ENCODE measurements at regions not wholly inside any gene's neighbourhood (a gene's known extent, or its start where the extent isn't known, plus 50 kb on each side); places are given as distances from the start of the nearest gene placed in this dataset.

- TF ChIP-seq ZC3H10 (CRISPR knock-in tag; IDR thresholded peaks at IDR 0.05) (no peak), ZNF70 (CRISPR knock-in tag; IDR thresholded peaks at IDR 0.05) (no peak), PATZ1 (CRISPR knock-in tag; IDR thresholded peaks at IDR 0.05; ENCODE audit: borderline replicate concordance) (no peak)
Measured at GRCh38 chr13:61277586-61278276, 137.9 kb downstream of the PCDH20 start.

All from SK-N-SH treated with all-trans-retinoic acid at 6 μM for 48 hours (cell line).